ENCODE measurements at regions not wholly inside any gene's neighbourhood (a gene's known extent, or its start where the extent isn't known, plus 50 kb on each side); places are given as distances from the start of the nearest gene placed in this dataset.

DNA sequence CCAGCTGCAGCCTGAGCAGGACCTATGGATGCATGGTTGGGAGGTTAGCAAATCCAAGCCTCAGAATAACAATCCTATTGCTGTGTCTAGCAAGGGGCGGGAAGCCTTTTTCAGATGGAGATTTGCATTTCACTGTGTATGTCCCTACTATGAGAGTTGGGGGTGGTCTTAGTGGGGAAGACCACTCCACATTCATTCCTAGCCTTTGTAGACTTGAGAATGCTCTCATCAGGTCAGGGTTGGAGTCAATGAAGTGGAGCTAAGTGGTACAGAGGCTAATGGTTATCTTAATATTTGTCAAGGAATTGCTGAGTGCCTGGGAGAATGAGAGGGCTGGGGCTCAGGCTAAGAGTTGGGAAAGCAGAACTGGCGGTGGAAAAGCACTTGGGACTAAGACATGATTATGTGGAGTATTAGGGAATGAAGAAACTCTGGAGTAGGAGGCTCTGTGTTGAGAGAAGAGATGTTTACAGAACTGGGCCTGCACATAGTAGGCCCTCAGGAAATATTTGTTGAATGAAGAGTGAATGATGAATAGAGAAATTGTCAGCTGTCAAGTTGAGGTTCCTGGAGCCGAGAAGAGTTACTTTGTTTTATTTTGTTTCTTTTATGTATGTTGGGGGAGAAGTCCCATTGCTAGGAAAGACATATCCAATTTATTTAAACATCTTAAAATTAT is 175.5 kb upstream of the SPRY4 start:
- H3K36me3 ChIP-seq (replicated peaks in 1 of 2; ENCODE audit: control extremely low read depth in 1 of 2, control insufficient read depth in 1 of 2, extremely low read depth in 1 of 2, insufficient read depth in 2 of 2, low read length in 1 of 2): no peaks in the 10 kb centered on the region
- WGBS (ENCODE audit: insufficient coverage): 93% methylated on average over 1 of the region's 3 CpGs
- no peaks in the 10 kb centered on the region for H3K79me2 ChIP-seq (ENCODE audit: control insufficient read depth, insufficient read depth, low read length)
- no peak overlapping the region for H3K4me3 ChIP-seq (ENCODE audit: control extremely low read depth in 1 of 5, extremely low read depth in 1 of 5, insufficient read depth in 1 of 5, low read depth in 2 of 5, low read length in 4 of 5)
- no peak overlapping the region for H3K27ac ChIP-seq (ENCODE audit: low read length in 2 of 2)
- ATAC-seq (ENCODE audit: low read depth) (no peak), DNase-seq (no peak)
- Mint-ChIP-seq H3K27me3 (peaks cover 31% of the 10 kb centered on the region), H3K4me1 (no peaks in the 10 kb centered on the region), H3K4me3 (no peak overlapping the region), H3K27ac (no peak overlapping the region), H3K9me3 (ENCODE audit: insufficient read depth) (no peaks in the 10 kb centered on the region)
- TF ChIP-seq CTCF (IDR thresholded peaks at IDR 0.05) (no peak), EZH2 (IDR thresholded peaks at IDR 0.05; ENCODE audit: borderline replicate concordance, insufficient read depth, low read depth, low read length, poor library complexity, severe bottlenecking) (no peak)
- no peak overlapping the region for H3K9ac ChIP-seq (ENCODE audit: low read length)
- H3K9me3 ChIP-seq (ENCODE audit: control extremely low read depth in 1 of 3, control insufficient read depth in 2 of 3, insufficient read depth in 1 of 3, low read length in 2 of 3): no peaks in the 10 kb centered on the region
- no peak overlapping the region for H2AFZ ChIP-seq (ENCODE audit: insufficient read depth, low read depth, low read length, poor library complexity, severe bottlenecking)
- POLR2A ChIA-PET: no interaction called here
- no peak overlapping the region for H3K4me2 ChIP-seq (replicated peaks; ENCODE audit: low read depth, low read length, poor library complexity, severe bottlenecking)
- H4K20me1 ChIP-seq (ENCODE audit: control insufficient read depth, insufficient read depth, low read length, poor library complexity, severe bottlenecking): no peaks in the 10 kb centered on the region
- intact Hi-C loops (cut with micrococcal nuclease): no loop called here
- H3K4me1 ChIP-seq (ENCODE audit: control insufficient read depth in 2 of 2, insufficient read depth in 2 of 2, low read length in 2 of 2): no peaks in the 10 kb centered on the region
- CTCF ChIA-PET: no interaction called here
- no peaks in the 10 kb centered on the region for H3K27me3 ChIP-seq (replicated peaks in 1 of 4; ENCODE audit: control extremely low read depth in 1 of 4, control insufficient read depth in 3 of 4, insufficient read depth in 4 of 4, low read length in 3 of 4)

DNA sequence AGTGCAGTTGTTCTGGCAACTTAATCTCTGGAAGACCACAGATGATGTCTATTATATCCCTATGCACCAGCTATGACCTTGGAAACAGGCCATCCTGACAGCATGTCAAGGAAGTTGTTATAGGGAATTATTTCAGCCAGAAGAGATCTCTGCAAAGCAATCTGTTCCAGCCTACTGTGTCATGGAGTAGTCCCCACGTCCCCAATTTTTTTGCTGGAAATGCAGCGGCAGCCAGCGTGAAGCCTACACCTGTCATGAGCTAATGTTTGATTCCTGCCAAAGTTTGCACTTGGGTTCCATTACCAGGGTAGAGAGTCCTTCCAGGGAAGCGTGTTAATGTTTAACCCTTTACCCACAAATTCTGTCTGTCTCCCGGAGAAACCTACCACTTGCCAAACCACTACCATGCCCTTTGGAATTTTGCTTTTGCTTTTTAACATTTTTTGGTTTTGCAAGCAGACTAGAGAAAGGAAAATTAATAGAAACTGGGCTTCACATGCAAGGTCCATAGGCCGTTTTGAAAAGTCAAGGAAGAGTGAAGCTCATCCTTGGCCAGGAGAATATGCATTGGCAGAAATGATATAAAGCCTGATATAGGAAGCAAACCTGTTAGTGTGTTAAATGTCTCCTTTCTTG is 174.9 kb upstream of the SPRY4 start:
- no peak overlapping the region for H2AFZ ChIP-seq (ENCODE audit: insufficient read depth, low read depth, low read length, poor library complexity, severe bottlenecking)
- TF ChIP-seq EZH2 (IDR thresholded peaks at IDR 0.05; ENCODE audit: borderline replicate concordance, insufficient read depth, low read depth, low read length, poor library complexity, severe bottlenecking) (no peak), CTCF (IDR thresholded peaks at IDR 0.05) (no peak)
- WGBS (ENCODE audit: insufficient coverage): 85% methylated on average over 4 of the region's 6 CpGs
- H3K9ac ChIP-seq (ENCODE audit: low read length): no peak overlapping the region
- intact Hi-C loops (cut with micrococcal nuclease): no loop called here
- no peaks in the 10 kb centered on the region for H3K79me2 ChIP-seq (ENCODE audit: control insufficient read depth, insufficient read depth, low read length)
- H3K27ac ChIP-seq (ENCODE audit: low read length in 2 of 2): no peak overlapping the region
- H3K27me3 ChIP-seq (replicated peaks in 1 of 4; ENCODE audit: control extremely low read depth in 1 of 4, control insufficient read depth in 3 of 4, insufficient read depth in 4 of 4, low read length in 3 of 4): no peaks in the 10 kb centered on the region
- Mint-ChIP-seq H3K4me3 (no peak overlapping the region), H3K27me3 (peaks cover 30% of the 10 kb centered on the region), H3K9me3 (ENCODE audit: insufficient read depth) (no peaks in the 10 kb centered on the region), H3K27ac (no peak overlapping the region), H3K4me1 (no peaks in the 10 kb centered on the region)
- no peaks in the 10 kb centered on the region for H3K9me3 ChIP-seq (ENCODE audit: control extremely low read depth in 1 of 3, control insufficient read depth in 2 of 3, insufficient read depth in 1 of 3, low read length in 2 of 3)
- H3K4me2 ChIP-seq (replicated peaks; ENCODE audit: low read depth, low read length, poor library complexity, severe bottlenecking): no peak overlapping the region
- H3K4me3 ChIP-seq (ENCODE audit: control extremely low read depth in 1 of 5, extremely low read depth in 1 of 5, insufficient read depth in 1 of 5, low read depth in 2 of 5, low read length in 4 of 5): no peak overlapping the region
- ChIA-PET CTCF (no interaction called here), POLR2A (no interaction called here)
- H4K20me1 ChIP-seq (ENCODE audit: control insufficient read depth, insufficient read depth, low read length, poor library complexity, severe bottlenecking): no peaks in the 10 kb centered on the region
- ATAC-seq (ENCODE audit: low read depth) (no peak), DNase-seq (no peak)
- no peaks in the 10 kb centered on the region for H3K36me3 ChIP-seq (replicated peaks in 1 of 2; ENCODE audit: control extremely low read depth in 1 of 2, control insufficient read depth in 1 of 2, extremely low read depth in 1 of 2, insufficient read depth in 2 of 2, low read length in 1 of 2)
- no peaks in the 10 kb centered on the region for H3K4me1 ChIP-seq (ENCODE audit: control insufficient read depth in 2 of 2, insufficient read depth in 2 of 2, low read length in 2 of 2)
